Ureter (tissue), 1 donor: ENCODE measurements at regions not wholly inside any gene's neighbourhood (a gene's known extent, or its start where the extent isn't known, plus 50 kb on each side); places are given as distances from the start of the nearest gene placed in this dataset.
"Not testable (repeated sequence)": the region's sequence is repeated elsewhere in the genome, so short reads cannot be mapped to it uniquely, and the experiment has no call there.

Source experiments
- DNase-seq: peaks from one replicate; pipeline ENCODE4 v3.0.0-alpha.2; 2020; ENCODE audit warnings: low spot score
- donor health status: DM: yes; HTN: yes; CAD: no.

GRCh38 chr9:78172610-78173009 is 63.3 kb upstream of the CEP78 start:
- not testable (repeated sequence) for DNase-seq

- DNase-seq, result no peak
Observed at GRCh38 chr9:78171651-78172050, 64.2 kb upstream of the CEP78 start.

GRCh38 chr9:78169125-78169524 is 66.8 kb upstream of the CEP78 start:
- no peak for DNase-seq

- no peak for DNase-seq
Observed at GRCh38 chr9:78167356-78167755, 68.5 kb upstream of the CEP78 start.

GRCh38 chr9:78163834-78164233 is 72.0 kb upstream of the CEP78 start:
- DNase-seq, result no peak

GRCh38 chr9:78158286-78158685 is 77.6 kb upstream of the CEP78 start:
- DNase-seq, result no peak

- DNase-seq, result no peak
Observed at GRCh38 chr9:78150983-78151356, 84.9 kb upstream of the CEP78 start.

GRCh38 chr9:78150312-78150982 is 85.4 kb upstream of the CEP78 start:
- DNase-seq, result no peak

- no peak for DNase-seq
Observed at GRCh38 chr9:78149702-78150291, 86.1 kb upstream of the CEP78 start.

GRCh38 chr9:78146241-78146640 is 89.6 kb upstream of the CEP78 start:
- DNase-seq, result no peak

- DNase-seq, result no peak
Observed at GRCh38 chr9:78144663-78145377, 91.1 kb upstream of the CEP78 start.

- no peak for DNase-seq
Observed at GRCh38 chr9:78144008-78144381, 91.9 kb upstream of the CEP78 start.

GRCh38 chr9:78143281-78144007 is 92.4 kb upstream of the CEP78 start:
- DNase-seq, result no peak

GRCh38 chr9:78142264-78142663 is 93.6 kb upstream of the CEP78 start:
- DNase-seq, result not testable (repeated sequence)

- no peak for DNase-seq
Observed at GRCh38 chr9:78133751-78134150, 102.1 kb upstream of the CEP78 start.

- no peak for DNase-seq
Observed at GRCh38 chr9:78132701-78133058, 101.1 kb upstream of the GNAQ start.

- DNase-seq, result no peak
Observed at GRCh38 chr9:78131969-78132700, 100.5 kb upstream of the GNAQ start.

- no peak for DNase-seq
Observed at GRCh38 chr9:78130853-78131252, 99.2 kb upstream of the GNAQ start.

- no peak for DNase-seq
Observed at GRCh38 chr9:78130004-78130403, 98.4 kb upstream of the GNAQ start.

GRCh38 chr9:78127279-78128225 is 95.9 kb upstream of the GNAQ start:
- DNase-seq, result no peak

- DNase-seq, result no peak
Observed at GRCh38 chr9:78123808-78124207, 92.2 kb upstream of the GNAQ start.
